ENCODE measurements at regions not wholly inside any gene's neighbourhood (a gene's known extent, or its start where the extent isn't known, plus 50 kb on each side); places are given as distances from the start of the nearest gene placed in this dataset.

- Histone ChIP-seq H2BK120ac (replicated peaks; ENCODE audit: low read depth, low read length) (no peak overlapping the region), H3K79me2 (ENCODE audit: control insufficient read depth in 1 of 2, insufficient read depth in 2 of 2, low read length in 2 of 2) (no peaks in the 10 kb centered on the region), H3K27me3 (replicated peaks in 1 of 4; ENCODE audit: control insufficient read depth in 3 of 4, extremely low read depth in 1 of 4, insufficient read depth in 3 of 4, low read length in 3 of 4) (no peaks in the 10 kb centered on the region), H4K20me1 (replicated peaks in 1 of 2; ENCODE audit: control insufficient read depth in 1 of 2, insufficient read depth in 2 of 2, low read length in 2 of 2) (no peaks in the 10 kb centered on the region), H3K4me3 (ENCODE audit: extremely low read depth in 1 of 4, insufficient read depth in 2 of 4, low read depth in 3 of 4, low read length in 4 of 4) (no peak overlapping the region), H4K8ac (ENCODE audit: extremely low read depth, insufficient read depth, low read length) (no peak overlapping the region), H3K14ac (ENCODE audit: insufficient read length) (no peak overlapping the region), H3K4me1 (replicated peaks in 1 of 4; ENCODE audit: control insufficient read depth in 3 of 4, insufficient read depth in 4 of 4, low read length in 3 of 4) (peaks cover 0 to 3% (median 0%) of the 10 kb centered on the region in 4 experiments; a peak in 1 of 7 replicates), H3K4me2 (ENCODE audit: insufficient read depth in 1 of 2, low read depth in 2 of 2, low read length in 2 of 2) (no peak overlapping the region), H2BK12ac (ENCODE audit: low read depth, low read length) (no peak overlapping the region), H3K79me1 (ENCODE audit: low read depth, low read length) (no peaks in the 10 kb centered on the region), H2BK20ac (ENCODE audit: low read length) (no peak overlapping the region), H2BK15ac (ENCODE audit: low read length) (no peak overlapping the region), H3K27ac (ENCODE audit: low read depth, low read length) (no peak overlapping the region), H3K9ac (replicated peaks in 1 of 4; ENCODE audit: extremely low read depth in 1 of 4, low read depth in 3 of 4, low read length in 3 of 4) (no peak overlapping the region), H3K23me2 (ENCODE audit: low read depth, low read length) (no peaks in the 10 kb centered on the region; the same call in 1 of the 2 replicates), H3K18ac (ENCODE audit: extremely low read depth, low read length) (no peak overlapping the region), H3K9me3 (ENCODE audit: insufficient read depth in 2 of 2, low read depth in 1 of 2, low read length in 1 of 2) (no peaks in the 10 kb centered on the region), H2BK5ac (ENCODE audit: low read depth, low read length) (no peak overlapping the region), H3K36me3 (ENCODE audit: control insufficient read depth in 2 of 4, insufficient read depth in 4 of 4, low read length in 3 of 4) (no peaks in the 10 kb centered on the region), H4K91ac (replicated peaks; ENCODE audit: insufficient read length, low read length) (no peak overlapping the region), H3K4ac (replicated peaks; ENCODE audit: insufficient read length, low read depth, low read length) (no peak overlapping the region), H2AFZ (ENCODE audit: low read length) (0 out of 2 replicates have a peak overlapping the region, but pooled peaks have one; percentile 46), H3K23ac (ENCODE audit: insufficient read length) (no peak overlapping the region), H2AK5ac (ENCODE audit: low read depth, low read length) (no peak overlapping the region), H3K56ac (replicated peaks; ENCODE audit: insufficient read length, low read depth, low read length) (no peak overlapping the region), H4K5ac (ENCODE audit: insufficient read length, low read depth, low read length) (no peak overlapping the region)
- WGBS, 2 experiments (ENCODE audit: extremely low coverage in 1 of 2, insufficient coverage in 1 of 2, insufficient read length in 1 of 2, insufficient replicate concordance in 2 of 2, low coverage in 1 of 2, low lambda C conversion rate in 2 of 2, missing lambda C conversion rate in 1 of 2): 94% methylated on average over 10 of the region's 10 CpGs; no CpG with 5 or more reads in 1 of the 2 experiments
- POLR2A ChIA-PET (ENCODE audit: partially characterized antibody): no interaction called here
- CTCF ChIA-PET (ENCODE audit: partially characterized antibody): no interaction called here
- DNase-seq (ENCODE audit: low read depth in 1 of 2, low spot score in 2 of 2): no peak
- FAIRE-seq: no peak
- TF ChIP-seq USF2 (IDR thresholded peaks at IDR 0.05; ENCODE audit: low read length): no peak
Measured at GRCh38 chr13:44806826-44807225, 182.4 kb downstream of the NUFIP1 start.
